Activated CD4-positive, CD25-positive, alpha-beta regulatory T cell treated with anti-CD3 and anti-CD28 coated beads, Interleukin-2, amount 50 U/mL, for 24 hours (primary cell): ENCODE measurements at regions not wholly inside any gene's neighbourhood (a gene's known extent, or its start where the extent isn't known, plus 50 kb on each side); places are given as distances from the start of the nearest gene placed in this dataset.

ENCODE experiments used
- ATAC-seq, 2 donors: fragments of 150-1000 bp; cut with Tn5 transposase; one replicate each; pipeline ENCODE4 v1.10.0; 2021; ENCODE audit warnings: mild to moderate bottlenecking in 1 of 2, moderate library complexity in 1 of 2

- ATAC-seq: no peak
Observed at GRCh38 chr6:143592335-143592734, 80.8 kb upstream of the FUCA2 start.

DNA sequence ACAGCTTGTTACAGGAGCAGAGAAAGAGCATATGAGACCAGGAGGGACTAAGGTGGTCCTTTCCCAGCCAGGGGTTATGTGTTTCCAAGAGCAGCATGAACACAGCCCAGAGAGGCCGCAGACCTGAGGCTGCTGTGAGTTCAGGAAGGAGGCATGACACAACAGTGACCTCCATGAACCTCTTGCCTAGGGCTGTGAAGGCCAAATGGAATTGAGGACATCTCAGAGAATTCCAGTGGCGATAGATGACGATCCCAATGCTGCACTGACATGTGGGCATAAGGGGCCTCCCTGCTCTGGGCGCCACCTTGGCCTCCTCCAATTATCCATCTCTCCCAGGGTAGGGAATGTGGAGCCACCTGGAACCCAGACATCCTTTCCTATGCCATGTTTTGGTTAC, 79.9 kb upstream of the FUCA2 start:
- ATAC-seq: no peak

DNA sequence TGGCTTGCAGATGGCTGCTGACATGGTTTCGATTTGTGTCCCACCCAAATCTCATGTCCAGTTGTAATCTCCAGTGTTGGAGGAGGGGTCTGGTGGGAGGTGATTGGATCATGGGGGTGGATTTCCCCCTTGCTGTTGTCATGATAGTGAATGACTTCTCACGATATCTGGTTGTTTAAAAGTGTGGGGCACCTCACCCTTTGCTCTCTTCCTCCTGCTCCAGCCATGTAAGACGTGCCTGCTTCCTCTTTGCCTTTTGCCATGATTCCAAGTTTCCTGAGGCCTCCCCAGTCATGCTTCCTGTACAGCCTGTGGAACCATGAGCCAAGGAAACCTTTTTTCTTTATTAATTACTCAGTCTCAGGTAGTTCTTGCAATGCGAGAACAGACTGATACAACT, 77.6 kb upstream of the FUCA2 start:
- ATAC-seq: no peak

- ATAC-seq: no peak
Observed at GRCh38 chr6:143586557-143586956, 75.0 kb upstream of the FUCA2 start.

DNA sequence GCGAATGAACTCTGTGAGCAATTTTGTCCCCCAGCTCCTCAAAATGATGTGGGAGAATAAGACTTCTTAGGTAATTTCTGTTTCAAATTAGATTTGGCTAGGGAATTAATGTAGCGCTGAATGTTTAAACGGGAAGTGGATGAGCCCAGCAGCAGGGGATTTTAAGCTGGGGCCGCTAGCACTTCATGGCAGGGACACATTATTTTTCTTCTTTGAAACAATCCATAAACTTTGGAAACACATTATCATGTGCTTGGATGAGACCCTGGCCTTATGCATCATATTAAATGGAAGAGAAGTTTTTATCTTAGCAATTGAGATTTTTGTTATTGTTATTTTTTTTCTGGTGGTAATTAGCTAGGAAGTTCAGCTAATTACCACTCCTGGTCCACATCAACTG, 74.2 kb upstream of the FUCA2 start:
- ATAC-seq: no peak

DNA sequence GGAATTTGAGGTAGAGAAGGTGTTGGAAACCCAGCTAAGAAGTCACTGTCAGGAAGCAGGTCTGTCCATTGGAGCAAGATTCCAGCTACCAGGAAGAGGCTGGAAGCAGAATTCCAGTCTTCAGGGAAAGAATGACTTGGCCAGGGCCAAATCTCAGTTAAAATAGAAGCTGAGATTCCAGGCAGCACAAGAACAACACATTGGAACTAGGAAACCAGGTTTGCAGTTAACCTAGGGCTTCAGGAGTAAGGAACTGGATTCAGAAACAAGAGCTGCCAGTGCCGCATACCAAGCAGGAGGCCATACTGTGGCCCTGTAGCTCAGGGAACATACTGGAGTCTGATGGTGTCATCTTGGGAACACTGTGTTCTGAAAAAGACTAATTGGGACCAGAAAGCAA, 73.7 kb upstream of the FUCA2 start:
- no peak for ATAC-seq

- ATAC-seq: no peak
Observed at GRCh38 chr6:143583542-143584327, 72.2 kb upstream of the FUCA2 start.

- ATAC-seq: no peak
Observed at GRCh38 chr6:143581835-143582480, 70.4 kb upstream of the FUCA2 start.

- ATAC-seq: no peak
Observed at GRCh38 chr6:143579703-143580102, 68.2 kb upstream of the FUCA2 start.

- ATAC-seq: no peak
Observed at GRCh38 chr6:143578054-143578453, 66.5 kb upstream of the FUCA2 start.

GRCh38 chr6:143575901-143576426, 64.4 kb upstream of the FUCA2 start:
- ATAC-seq: no peak

- ATAC-seq: peak; percentile 76 to 78
Observed at GRCh38 chr6:143575440-143575839, 63.9 kb upstream of the FUCA2 start.

DNA sequence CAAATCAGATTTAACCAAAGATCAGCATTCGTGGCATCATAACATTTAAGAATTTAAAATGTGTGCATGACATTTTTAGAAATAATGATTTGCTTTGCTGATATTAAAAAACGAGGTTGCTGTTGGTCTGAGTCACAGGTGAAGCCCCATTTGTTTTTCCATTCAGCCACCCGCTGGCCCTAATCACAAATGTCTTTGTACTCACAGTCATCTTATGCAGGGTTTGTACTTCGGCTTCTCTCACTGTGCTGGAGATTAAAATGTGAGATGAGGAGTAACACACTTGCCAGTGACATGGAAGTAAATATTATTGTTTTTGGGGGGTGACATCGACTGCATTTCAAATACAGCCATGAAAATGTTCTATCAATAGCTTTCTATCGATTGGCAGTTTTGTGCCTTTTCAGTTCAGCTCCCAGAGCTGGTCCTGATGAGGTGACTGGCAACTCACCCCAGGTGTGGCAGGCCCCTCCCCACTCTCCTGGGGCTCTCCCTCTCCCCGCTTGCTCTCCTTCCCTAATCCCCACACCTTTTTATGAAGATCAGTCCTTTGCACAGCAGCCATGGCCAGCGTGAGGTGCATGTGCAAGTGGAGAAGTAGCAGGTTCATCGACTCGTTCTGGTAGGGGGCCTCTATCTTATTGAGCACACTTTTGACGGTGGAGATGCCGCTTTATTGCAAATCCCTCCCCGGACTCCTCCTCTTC, 58.8 kb upstream of the FUCA2 start:
- no peak for ATAC-seq

DNA sequence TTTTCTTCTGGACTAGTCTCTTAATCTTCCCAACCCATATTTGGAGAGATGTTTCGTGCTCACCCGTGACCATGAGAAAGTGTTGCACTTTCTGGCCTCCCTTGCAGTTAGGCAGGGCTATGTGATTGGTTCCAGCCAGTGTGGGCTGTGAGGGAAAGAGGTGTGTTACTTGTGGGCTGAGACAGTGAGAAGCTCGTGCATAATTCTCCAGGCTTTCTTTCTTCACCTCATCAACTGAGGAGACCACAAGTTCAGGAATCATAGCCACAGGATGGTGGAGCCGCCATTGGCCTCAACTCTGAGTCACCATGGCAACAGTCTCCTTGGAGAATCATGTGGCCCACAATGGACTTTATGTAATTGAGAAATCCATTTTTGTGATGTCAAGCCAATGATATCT, 57.5 kb upstream of the FUCA2 start:
- ATAC-seq: no peak

- ATAC-seq: no peak
Observed at GRCh38 chr6:143564484-143565017, 53.0 kb upstream of the FUCA2 start.

- no peak for ATAC-seq
Observed at GRCh38 chr6:143562143-143562542, 50.6 kb upstream of the FUCA2 start.
